ENCODE measurements at regions not wholly inside any gene's neighbourhood (a gene's known extent, or its start where the extent isn't known, plus 50 kb on each side); places are given as distances from the start of the nearest gene placed in this dataset.

DNA sequence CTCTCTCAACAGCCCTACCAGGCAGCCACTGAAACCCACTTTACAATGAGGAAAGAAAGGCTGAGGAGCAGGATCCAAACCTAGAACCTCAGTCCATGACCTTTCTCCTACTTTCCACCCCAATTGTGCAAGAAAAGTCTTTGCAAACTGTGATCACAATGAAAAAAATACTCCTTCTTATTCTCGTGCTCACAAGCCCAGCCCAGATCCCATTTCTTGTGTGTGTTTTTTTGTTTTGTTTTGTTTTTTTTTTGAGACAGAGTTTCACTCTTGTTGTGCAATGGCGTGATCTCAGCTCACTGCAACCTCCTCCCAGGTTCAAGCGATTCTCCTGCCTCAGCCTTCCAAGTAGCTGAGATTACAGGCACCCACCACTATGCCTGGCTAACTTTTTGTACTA lies 97.7 kb downstream of the CRYAA start:
- Histone ChIP-seq H3K4ac (ENCODE audit: low read depth, low read length) (no peak overlapping the region), H2BK5ac (ENCODE audit: low read depth, low read length, poor library complexity) (no peak overlapping the region), H3K27me3 (ENCODE audit: insufficient read depth, low read length) (no peaks in the 10 kb centered on the region), H4K8ac (ENCODE audit: low read depth, low read length) (no peak overlapping the region), H4K12ac (ENCODE audit: low read depth, low read length) (no peak overlapping the region), H2BK12ac (ENCODE audit: low read length) (no peak overlapping the region), H4K91ac (ENCODE audit: low read depth, low read length) (no peak overlapping the region), H3K27ac (ENCODE audit: low read depth, low read length) (no peak overlapping the region), H3K9me3 (ENCODE audit: insufficient read depth, low read depth, low read length) (peaks cover 9% of the 10 kb centered on the region), H2BK120ac (ENCODE audit: insufficient read depth, low read length, poor library complexity) (no peak overlapping the region), H3K36me3 (ENCODE audit: control insufficient read depth in 1 of 2, insufficient read depth in 2 of 2, low read length in 2 of 2) (no peaks in the 10 kb centered on the region), H3K79me2 (ENCODE audit: control insufficient read depth, insufficient read depth, low read length, poor library complexity) (no peaks in the 10 kb centered on the region), H3K9ac (ENCODE audit: low read length) (no peak overlapping the region), H3K4me3 (ENCODE audit: low read depth, low read length) (no peak overlapping the region), H3K79me1 (ENCODE audit: low read length) (no peaks in the 10 kb centered on the region), H3K4me1 (ENCODE audit: control insufficient read depth in 1 of 2, insufficient read depth in 2 of 2, low read length in 2 of 2) (no peaks in the 10 kb centered on the region), H2AK5ac (ENCODE audit: low read length) (no peak overlapping the region), H3K4me2 (ENCODE audit: low read length) (no peak overlapping the region), H3K18ac (ENCODE audit: low read length) (no peak overlapping the region), H3K14ac (ENCODE audit: low read length) (no peak overlapping the region), H3K23ac (ENCODE audit: low read length) (no peak overlapping the region), H2AFZ (ENCODE audit: insufficient read depth, low read length, poor library complexity) (no peak overlapping the region)
- no CpG with 5 or more reads among the region's 3 CpGs for WGBS (ENCODE audit: extremely low coverage, insufficient coverage, insufficient read length)
- peak in 1 of 2 donors; percentile 14 for DNase-seq

DNA sequence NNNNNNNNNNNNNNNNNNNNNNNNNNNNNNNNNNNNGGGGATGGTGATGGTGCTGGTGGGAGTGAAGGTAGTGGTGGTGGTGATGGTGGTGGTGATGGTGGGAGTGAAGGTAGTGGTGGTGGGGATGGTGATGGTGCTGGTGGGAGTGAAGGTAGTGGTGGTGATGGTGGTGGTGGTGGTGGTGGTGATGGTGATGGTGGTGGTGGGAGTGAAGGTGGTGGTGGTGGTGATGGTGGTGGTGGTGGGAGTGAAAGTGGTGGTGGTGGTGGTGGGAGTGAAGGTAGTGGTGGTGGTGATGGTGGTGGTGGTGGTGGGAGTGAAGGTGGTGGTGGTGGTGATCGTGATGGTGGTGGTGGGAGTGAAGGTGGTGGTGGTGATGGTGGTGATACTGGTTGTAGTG lies 93.6 kb downstream of the CRYAA start:
- Histone ChIP-seq H3K27ac (ENCODE audit: low read depth, low read length) (no peak overlapping the region), H2AK5ac (ENCODE audit: low read length) (no peak overlapping the region)

More for the DNA sequence above, 93.6 kb downstream of the CRYAA start:
- H3K27me3 ChIP-seq (ENCODE audit: insufficient read depth, low read length) = no peaks in the 10 kb centered on the region
- DNase-seq = no peak
- peaks cover 9% of the 10 kb centered on the region for H3K9me3 ChIP-seq (ENCODE audit: insufficient read depth, low read depth, low read length)
- no peak overlapping the region for H3K9ac ChIP-seq (ENCODE audit: low read length)
- peak overlapping the region; percentile 58 for H3K4me3 ChIP-seq (ENCODE audit: low read depth, low read length)
- no peak overlapping the region for H2AFZ ChIP-seq (ENCODE audit: insufficient read depth, low read length, poor library complexity)
- no peak overlapping the region for H4K12ac ChIP-seq (ENCODE audit: low read depth, low read length)
- no peaks in the 10 kb centered on the region for H3K4me1 ChIP-seq (ENCODE audit: control insufficient read depth in 1 of 2, insufficient read depth in 2 of 2, low read length in 2 of 2)
- no peak overlapping the region for H3K14ac ChIP-seq (ENCODE audit: low read length)
- H3K23ac ChIP-seq (ENCODE audit: low read length) = no peak overlapping the region
- no peak overlapping the region for H3K18ac ChIP-seq (ENCODE audit: low read length)
- no peak overlapping the region for H2BK120ac ChIP-seq (ENCODE audit: insufficient read depth, low read length, poor library complexity)
- no CpG with 5 or more reads among the region's 1 CpG for WGBS (ENCODE audit: extremely low coverage, insufficient coverage, insufficient read length)
- no peak overlapping the region for H2BK12ac ChIP-seq (ENCODE audit: low read length)
- H2BK5ac ChIP-seq (ENCODE audit: low read depth, low read length, poor library complexity) = no peak overlapping the region
- no peak overlapping the region for H4K8ac ChIP-seq (ENCODE audit: low read depth, low read length)
- no peaks in the 10 kb centered on the region for H3K79me2 ChIP-seq (ENCODE audit: control insufficient read depth, insufficient read depth, low read length, poor library complexity)
- no peak overlapping the region for H3K4me2 ChIP-seq (ENCODE audit: low read length)
- H3K79me1 ChIP-seq (ENCODE audit: low read length) = no peaks in the 10 kb centered on the region
- no peak overlapping the region for H3K4ac ChIP-seq (ENCODE audit: low read depth, low read length)
- H4K91ac ChIP-seq (ENCODE audit: low read depth, low read length) = no peak overlapping the region
- no peaks in the 10 kb centered on the region for H3K36me3 ChIP-seq (ENCODE audit: control insufficient read depth in 1 of 2, insufficient read depth in 2 of 2, low read length in 2 of 2)

Measured in trophoblast cell (in vitro differentiated cells and primary cell).